AG09309 (cell line): ENCODE measurements at regions not wholly inside any gene's neighbourhood (a gene's known extent, or its start where the extent isn't known, plus 50 kb on each side); places are given as distances from the start of the nearest gene placed in this dataset.

Source experiments
- DNase-seq: peaks from one replicate; pipeline ENCODE4 v3.0.0-alpha.2; 2010; ENCODE audit warnings: low read depth
- H3K4me3 ChIP-seq: 2 replicates; pipeline ENCODE4 v1.5.1; 2011; ENCODE audit warnings: mild to moderate bottlenecking, low read depth, low read length, moderate library complexity; ENCODE audit not compliant: control insufficient read depth
- TF ChIP-seq, protein P1 (sequence below): IDR thresholded peaks from 2 replicates; pipeline ENCODE4 v1.5.1; 2011; ENCODE audit warnings: mild to moderate bottlenecking, low read depth, low read length, inconsistent platforms; ENCODE audit not compliant: insufficient read depth, control insufficient read depth; ENCODE audit errors: missing control alignments

DNA sequence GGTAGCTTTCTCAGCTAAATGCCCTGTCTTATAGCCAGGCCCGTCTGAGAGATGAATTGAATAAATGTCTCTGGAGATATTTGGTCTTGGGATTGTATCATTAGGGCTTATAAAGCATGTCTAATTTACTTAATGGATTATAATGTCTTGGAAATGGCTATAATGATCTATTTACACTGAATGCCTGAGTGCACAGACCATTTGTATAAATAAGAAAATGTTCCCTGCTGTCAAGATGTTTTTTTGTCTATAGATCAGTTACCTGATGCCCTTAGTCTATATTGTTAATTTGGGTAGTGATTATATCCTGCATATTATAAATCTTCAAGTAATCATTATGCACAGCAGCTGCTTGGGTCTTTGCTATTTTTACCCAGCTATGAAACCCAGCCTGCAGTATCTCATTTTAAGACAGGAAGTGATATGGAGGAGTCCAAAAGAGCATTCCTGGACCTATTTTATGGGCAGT, 112.9 kb upstream of the ACTBL2 start:
- DNase-seq = no peak
- TF ChIP-seq, protein P1, sequence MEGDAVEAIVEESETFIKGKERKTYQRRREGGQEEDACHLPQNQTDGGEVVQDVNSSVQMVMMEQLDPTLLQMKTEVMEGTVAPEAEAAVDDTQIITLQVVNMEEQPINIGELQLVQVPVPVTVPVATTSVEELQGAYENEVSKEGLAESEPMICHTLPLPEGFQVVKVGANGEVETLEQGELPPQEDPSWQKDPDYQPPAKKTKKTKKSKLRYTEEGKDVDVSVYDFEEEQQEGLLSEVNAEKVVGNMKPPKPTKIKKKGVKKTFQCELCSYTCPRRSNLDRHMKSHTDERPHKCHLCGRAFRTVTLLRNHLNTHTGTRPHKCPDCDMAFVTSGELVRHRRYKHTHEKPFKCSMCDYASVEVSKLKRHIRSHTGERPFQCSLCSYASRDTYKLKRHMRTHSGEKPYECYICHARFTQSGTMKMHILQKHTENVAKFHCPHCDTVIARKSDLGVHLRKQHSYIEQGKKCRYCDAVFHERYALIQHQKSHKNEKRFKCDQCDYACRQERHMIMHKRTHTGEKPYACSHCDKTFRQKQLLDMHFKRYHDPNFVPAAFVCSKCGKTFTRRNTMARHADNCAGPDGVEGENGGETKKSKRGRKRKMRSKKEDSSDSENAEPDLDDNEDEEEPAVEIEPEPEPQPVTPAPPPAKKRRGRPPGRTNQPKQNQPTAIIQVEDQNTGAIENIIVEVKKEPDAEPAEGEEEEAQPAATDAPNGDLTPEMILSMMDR = no peak

DNA sequence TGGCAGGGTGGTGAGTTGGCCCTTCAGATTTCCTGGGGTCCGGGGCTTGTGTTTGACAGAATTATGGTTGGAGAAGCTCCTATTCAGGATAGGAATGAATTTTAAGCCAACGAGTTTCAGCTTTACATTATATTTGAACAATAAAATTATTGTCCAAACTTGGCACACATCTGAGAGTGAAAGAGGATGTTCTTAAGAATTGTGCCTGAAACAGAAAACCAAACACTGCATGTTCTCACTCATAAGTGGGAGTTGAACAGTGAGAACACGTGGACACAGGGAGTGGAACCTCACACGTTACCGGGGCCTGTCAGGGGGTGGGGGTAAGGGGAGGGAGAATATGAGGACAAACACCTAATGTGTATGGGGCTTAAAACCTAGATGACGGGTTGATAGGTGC, 111.8 kb upstream of the ACTBL2 start:
- TF ChIP-seq, protein P1 = no peak
- DNase-seq = no peak
- H3K4me3 ChIP-seq = no peak overlapping the region

More for the DNA sequence above, 112.9 kb upstream of the ACTBL2 start:
- H3K4me3 ChIP-seq = no peak overlapping the region

DNA sequence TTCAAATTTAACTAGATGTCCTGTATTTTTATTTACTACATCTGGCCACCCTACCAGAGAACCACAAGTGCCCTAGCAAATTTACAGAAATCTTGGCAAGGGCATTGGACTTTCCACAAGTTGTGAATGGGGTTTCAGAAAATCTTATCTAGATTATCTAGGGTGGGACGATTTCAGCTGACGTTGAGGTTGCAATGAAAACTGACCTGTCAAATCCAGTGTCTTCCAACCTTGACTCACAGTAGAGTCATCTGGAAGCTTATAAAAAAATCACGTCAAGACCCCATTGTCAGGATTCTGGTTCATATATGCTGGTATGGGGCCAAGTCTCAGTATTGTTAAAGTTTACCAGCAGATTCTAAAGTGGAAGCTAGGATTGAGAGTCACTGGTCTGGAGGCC, 109.6 kb upstream of the ACTBL2 start:
- H3K4me3 ChIP-seq = no peak overlapping the region
- no peak for DNase-seq
- TF ChIP-seq, protein P1 = no peak

DNA sequence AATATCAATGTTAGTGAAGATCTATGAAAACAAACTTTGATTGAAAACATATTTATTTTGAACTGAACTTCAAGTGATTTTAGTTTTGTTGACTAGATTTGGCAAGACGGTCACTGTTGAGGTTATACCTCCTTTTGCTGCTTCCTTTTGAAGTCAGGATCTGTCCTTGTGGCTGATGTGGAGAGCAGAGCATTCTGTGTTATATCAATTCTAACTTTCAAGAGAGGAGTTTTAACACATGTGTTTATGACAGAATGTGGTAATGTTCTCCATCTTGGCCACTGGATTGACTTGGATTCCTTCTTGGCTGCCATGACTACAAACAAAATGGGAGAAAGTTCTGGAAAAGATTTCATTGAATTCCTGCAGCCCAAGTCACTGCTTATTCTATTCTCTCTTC, 104.0 kb upstream of the ACTBL2 start:
- no peak for DNase-seq
- H3K4me3 ChIP-seq = no peak overlapping the region
- TF ChIP-seq, protein P1 = no peak

DNA sequence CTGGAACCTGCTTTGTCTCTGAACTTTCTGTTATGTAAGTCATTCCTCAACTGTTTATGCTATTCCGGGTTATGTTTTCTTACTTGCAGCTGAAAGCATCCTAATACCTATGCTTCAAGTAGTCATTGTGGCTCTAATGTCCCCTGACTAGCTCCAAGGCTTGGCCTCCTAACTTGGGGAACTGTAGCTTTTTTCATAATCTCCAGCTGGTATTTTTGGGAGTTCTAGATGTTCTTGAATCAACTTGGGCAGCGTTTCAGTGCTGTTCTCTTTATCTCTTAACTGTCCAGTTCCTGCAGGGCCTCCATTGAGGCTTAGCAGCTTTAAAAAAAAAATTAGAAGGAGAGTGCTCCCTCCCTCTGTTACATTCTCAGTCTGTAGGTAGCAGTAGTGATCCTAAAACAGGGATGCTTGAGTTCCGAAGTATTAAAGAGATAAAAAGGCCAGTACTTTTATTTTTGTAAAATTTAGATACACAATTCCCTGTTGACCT, 100.0 kb upstream of the ACTBL2 start:
- DNase-seq = no peak
- TF ChIP-seq, protein P1 = no peak
- H3K4me3 ChIP-seq = no peak overlapping the region

DNA sequence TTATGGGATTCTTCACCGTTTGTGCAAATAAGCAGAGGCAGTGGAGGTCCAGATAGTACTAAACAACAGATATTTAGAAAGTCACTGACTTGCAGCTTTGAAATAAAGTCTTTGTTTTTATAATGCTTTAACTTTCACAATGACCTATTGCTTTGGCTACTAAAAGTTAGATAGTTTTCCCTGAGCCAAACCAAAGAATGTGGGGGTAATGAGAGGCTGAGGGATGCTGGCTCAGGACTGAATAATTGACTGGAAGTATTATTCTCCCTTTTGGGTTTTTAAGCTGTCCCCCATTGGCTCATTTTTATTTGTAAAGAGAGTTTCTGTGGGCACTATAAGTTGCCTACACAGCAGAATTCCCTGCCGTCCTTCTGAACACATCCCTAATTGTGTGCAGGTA, 99.2 kb upstream of the ACTBL2 start:
- no peak overlapping the region for H3K4me3 ChIP-seq
- TF ChIP-seq, protein P1 = no peak
- DNase-seq = no peak

DNA sequence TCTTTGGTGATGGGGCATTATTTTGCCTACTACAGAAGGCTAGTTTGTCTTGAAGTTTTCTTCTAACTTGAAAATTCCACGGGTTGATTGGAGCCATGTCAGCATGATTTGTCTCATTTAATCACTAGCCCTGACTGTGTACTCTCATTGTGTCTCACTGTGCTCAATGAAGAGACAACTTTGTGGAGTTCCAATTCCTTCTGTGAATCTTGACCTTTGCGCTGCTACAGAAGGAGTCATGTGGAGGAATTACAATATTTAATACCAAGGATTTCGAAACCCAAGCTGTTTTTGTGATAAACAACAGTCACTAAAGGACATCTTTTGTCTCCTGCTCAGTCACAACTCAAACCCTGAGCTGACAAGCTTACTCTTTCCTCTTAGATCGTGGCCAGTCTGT, 98.6 kb upstream of the ACTBL2 start:
- H3K4me3 ChIP-seq = no peak overlapping the region
- TF ChIP-seq, protein P1 = no peak
- DNase-seq = no peak
